ENCODE measurements at regions not wholly inside any gene's neighbourhood (a gene's known extent, or its start where the extent isn't known, plus 50 kb on each side); places are given as distances from the start of the nearest gene placed in this dataset.
A peak's percentile ranks its signal among the peaks of the same experiment; 100 is the strongest.

DNA sequence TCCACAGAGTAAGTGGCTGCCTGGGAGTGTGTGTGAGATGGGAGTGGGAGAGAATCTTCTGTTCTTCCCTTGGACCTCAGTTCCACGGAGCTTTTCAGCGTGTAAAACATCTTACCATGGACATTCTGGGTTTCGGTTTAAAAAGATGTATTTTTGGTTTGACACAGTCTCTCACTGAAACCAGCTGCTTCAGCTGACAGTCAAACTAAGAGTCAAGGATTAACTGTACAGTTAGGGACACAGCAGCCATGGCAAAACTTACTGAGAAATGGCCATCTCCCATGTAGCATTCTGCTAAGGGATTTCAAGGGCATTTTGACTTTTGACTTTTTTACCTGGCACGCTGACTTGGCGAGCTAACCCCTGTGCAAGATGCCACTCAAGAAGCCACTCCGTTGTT is 93.8 kb upstream of the IL12B start:
- Mint-ChIP-seq H3K36me3 (peaks cover 0 to 26% (median 0%) of the 10 kb centered on the region in 5 donors), H3K27me3 (peaks cover 0 to 28% (median 0%) of the 10 kb centered on the region in 5 donors), H3K27ac (no peak overlapping the region), H3K4me1 (peaks cover 11 to 28% (median 20%) of the 10 kb centered on the region in 7 donors), H3K9me3 (peaks cover 0 to 6% (median 0%) of the 10 kb centered on the region in 11 donors), H3K4me3 (no peak overlapping the region)
- DNase-seq (no peak), ATAC-seq (no peak)
- Histone ChIP-seq H3K9me3 (ENCODE audit: control insufficient read depth in 2 of 3, low read length in 3 of 3) (no peaks in the 10 kb centered on the region), H3K27ac (ENCODE audit: low read depth, low read length) (no peak overlapping the region), H3K4me3 (ENCODE audit: low read length) (no peak overlapping the region), H3K36me3 (ENCODE audit: control insufficient read depth in 2 of 3, insufficient read depth in 3 of 3, low read length in 3 of 3) (no peaks in the 10 kb centered on the region), H3K27me3 (ENCODE audit: control insufficient read depth in 2 of 2, insufficient read depth in 2 of 2, low read length in 2 of 2) (no peaks in the 10 kb centered on the region), H3K4me1 (ENCODE audit: control insufficient read depth in 2 of 2, insufficient read depth in 2 of 2, low read length in 2 of 2) (peaks cover 13 to 25% of the 10 kb centered on the region in 2 donors)
- ChIA-PET POLR2A (no interaction called here), CTCF (no interaction called here)
- intact Hi-C loops (cut with micrococcal nuclease): no loop called here

DNA sequence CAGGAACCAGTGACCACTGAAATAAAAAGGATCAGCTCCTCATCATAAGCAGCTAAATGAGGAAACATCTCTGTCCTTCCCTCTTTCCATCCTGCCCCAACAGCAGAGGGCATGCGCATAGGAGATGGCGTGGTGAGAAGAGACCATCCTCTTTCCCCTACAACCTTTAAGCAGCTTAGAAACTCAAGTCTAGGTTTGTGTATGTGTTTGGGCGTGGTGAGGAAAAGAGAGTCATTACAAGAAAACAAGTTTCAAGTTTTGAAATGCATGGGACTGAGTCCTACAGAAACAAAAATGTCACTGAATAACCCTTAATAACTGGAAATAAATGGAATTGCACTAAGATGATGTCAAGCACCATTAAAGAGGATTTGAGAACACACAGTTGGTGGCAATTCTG is 96.4 kb upstream of the IL12B start:
- ChIA-PET CTCF (no interaction called here), POLR2A (no interaction called here)
- peaks cover 13 to 31% of the 10 kb centered on the region in 2 donors for H3K4me1 ChIP-seq (ENCODE audit: control insufficient read depth in 2 of 2, insufficient read depth in 2 of 2, low read length in 2 of 2)
- intact Hi-C loops (cut with micrococcal nuclease): loop anchor here (1.0 to 2.0 kb wide), 2 partner anchors 14 kb away; no protein-coding TSS in a partner anchor
- peak overlapping the region in 1 of 10 donors; percentile 2 for H3K4me3 Mint-ChIP-seq
- ATAC-seq: no peak
- no peaks in the 10 kb centered on the region for H3K27me3 ChIP-seq (ENCODE audit: control insufficient read depth in 2 of 2, insufficient read depth in 2 of 2, low read length in 2 of 2)
- peaks cover 0 to 39% (median 0%) of the 10 kb centered on the region in 5 donors for H3K27me3 Mint-ChIP-seq
- peak overlapping the region in 1 of 9 donors; percentile 89 for H3K27ac Mint-ChIP-seq
- H3K4me1 Mint-ChIP-seq: peaks cover 11 to 44% (median 20%) of the 10 kb centered on the region in 7 donors
- DNase-seq: no peak
- H3K36me3 Mint-ChIP-seq: peaks cover 0 to 23% (median 0%) of the 10 kb centered on the region in 5 donors
- no peaks in the 10 kb centered on the region for H3K9me3 ChIP-seq (ENCODE audit: control insufficient read depth in 2 of 3, low read length in 3 of 3)
- no peaks in the 10 kb centered on the region for H3K36me3 ChIP-seq (ENCODE audit: control insufficient read depth in 2 of 3, insufficient read depth in 3 of 3, low read length in 3 of 3)
- H3K4me3 ChIP-seq (ENCODE audit: low read length): no peak overlapping the region
- no peak overlapping the region for H3K27ac ChIP-seq (ENCODE audit: low read depth, low read length)
- H3K9me3 Mint-ChIP-seq: peaks cover 0 to 7% (median 0%) of the 10 kb centered on the region in 11 donors

DNA sequence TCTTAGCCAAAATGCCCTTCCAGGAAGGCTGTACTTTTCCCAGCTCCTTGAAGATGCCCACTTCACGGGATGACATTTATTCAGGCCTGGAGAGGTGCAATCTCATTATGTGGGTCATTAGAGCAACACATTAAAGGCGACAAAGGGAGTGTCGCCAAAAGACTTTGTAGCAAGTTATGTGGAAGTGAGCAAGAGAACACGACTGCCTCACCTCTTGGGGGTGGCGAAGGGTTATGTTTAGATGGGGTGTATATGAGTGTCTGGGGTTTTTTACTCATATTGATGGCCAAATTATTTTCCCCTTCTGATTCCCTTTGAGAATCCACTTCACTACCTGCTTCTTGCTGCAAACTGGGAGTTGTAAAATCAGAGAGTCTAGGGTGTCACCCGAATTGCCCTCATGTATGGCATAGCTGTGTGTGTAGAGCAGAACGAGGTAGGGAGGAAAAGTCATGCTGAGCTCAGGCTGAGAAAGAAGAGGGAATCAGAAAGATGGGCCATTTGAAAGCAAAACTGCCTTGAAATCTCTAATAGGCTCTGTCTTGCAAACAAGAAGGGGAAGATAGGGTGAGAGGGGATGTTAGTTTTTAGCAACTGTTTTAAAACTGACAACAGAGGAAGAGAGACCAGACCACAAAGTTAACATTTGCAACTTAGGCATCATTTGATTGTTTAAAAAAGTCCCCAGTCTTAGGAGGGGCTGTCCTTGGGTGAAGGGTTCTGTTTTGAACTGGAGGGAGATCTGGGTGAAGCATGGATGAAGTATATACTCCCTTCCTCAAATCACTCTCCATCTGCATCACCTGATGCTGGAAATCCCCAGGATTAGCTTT is 97.1 kb upstream of the IL12B start:
- Mint-ChIP-seq H3K36me3 (peaks cover 0 to 23% (median 0%) of the 10 kb centered on the region in 5 donors), H3K27me3 (peaks cover 0 to 45% (median 0%) of the 10 kb centered on the region in 5 donors), H3K27ac (peak overlapping the region in 7 of 9 donors; percentile 2 to 90 (median 67)), H3K4me1 (peaks cover 11 to 48% (median 20%) of the 10 kb centered on the region in 7 donors), H3K9me3 (peaks cover 0 to 7% (median 0%) of the 10 kb centered on the region in 11 donors), H3K4me3 (peak overlapping the region in 5 of 10 donors; percentile 12 to 65 (median 48))
- DNase-seq (peak in 2 of 9 donors; percentile 16 to 25), ATAC-seq (peak; percentile 69)
- H3K4me1 ChIP-seq (ENCODE audit: control insufficient read depth in 2 of 2, insufficient read depth in 2 of 2, low read length in 2 of 2): peaks cover 13 to 36% of the 10 kb centered on the region in 2 donors
- H3K4me3 ChIP-seq (ENCODE audit: low read length): no peak overlapping the region
- H3K36me3 ChIP-seq (ENCODE audit: control insufficient read depth in 2 of 3, insufficient read depth in 3 of 3, low read length in 3 of 3): no peaks in the 10 kb centered on the region
- H3K27ac ChIP-seq (ENCODE audit: low read depth, low read length): no peak overlapping the region
- CTCF ChIA-PET: no interaction called here
- no peaks in the 10 kb centered on the region for H3K27me3 ChIP-seq (ENCODE audit: control insufficient read depth in 2 of 2, insufficient read depth in 2 of 2, low read length in 2 of 2)
- no peaks in the 10 kb centered on the region for H3K9me3 ChIP-seq (ENCODE audit: control insufficient read depth in 2 of 3, low read length in 3 of 3)
- POLR2A ChIA-PET: interaction anchor here (1.0 kb wide), 1 partner anchor 147 kb away, joined by 4 read pairs; no protein-coding TSS in a partner anchor
- intact Hi-C loops (cut with micrococcal nuclease): loop anchor here (1.0 to 2.0 kb wide), 2 partner anchors 15 kb away; no protein-coding TSS in a partner anchor

DNA sequence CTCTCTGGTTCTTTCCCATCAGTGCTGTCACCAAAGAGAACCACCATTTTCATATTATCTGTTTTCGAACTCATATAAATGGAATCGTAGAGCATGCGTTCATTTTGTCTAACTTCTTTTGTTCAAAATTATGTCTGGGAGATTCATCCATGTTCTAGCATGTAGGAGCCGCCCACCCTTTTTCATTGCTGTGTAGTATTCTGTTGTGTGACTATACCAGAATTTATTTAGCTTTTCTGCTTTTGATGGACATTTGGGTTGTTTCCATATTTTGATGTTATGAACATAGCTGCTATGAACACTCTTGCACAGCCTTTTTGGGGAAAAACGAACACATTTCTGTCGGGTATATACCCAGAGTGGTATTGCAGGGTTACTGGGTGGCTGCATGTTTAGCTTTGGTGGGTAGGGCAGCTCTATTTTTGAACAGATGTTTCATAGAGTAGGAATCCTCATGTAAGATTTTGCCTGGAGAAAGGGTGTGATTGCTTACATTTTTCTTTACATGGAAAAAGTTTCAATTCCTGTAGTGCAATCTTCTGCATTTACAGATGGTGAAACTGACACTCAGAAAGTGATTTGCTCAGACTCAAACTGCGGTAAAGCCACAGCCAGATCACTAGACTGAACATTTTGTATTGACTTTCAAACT is 100.2 kb upstream of the IL12B start:
- ATAC-seq (no peak), DNase-seq (no peak)
- CTCF ChIA-PET: no interaction called here
- Histone ChIP-seq H3K27ac (ENCODE audit: low read depth, low read length) (no peak overlapping the region), H3K36me3 (ENCODE audit: control insufficient read depth in 2 of 3, insufficient read depth in 3 of 3, low read length in 3 of 3) (no peaks in the 10 kb centered on the region), H3K4me1 (ENCODE audit: control insufficient read depth in 2 of 2, insufficient read depth in 2 of 2, low read length in 2 of 2) (peaks cover 13 to 36% of the 10 kb centered on the region in 2 donors), H3K4me3 (ENCODE audit: low read length) (no peak overlapping the region), H3K27me3 (ENCODE audit: control insufficient read depth in 2 of 2, insufficient read depth in 2 of 2, low read length in 2 of 2) (no peaks in the 10 kb centered on the region), H3K9me3 (ENCODE audit: control insufficient read depth in 2 of 3, low read length in 3 of 3) (no peaks in the 10 kb centered on the region)
- Mint-ChIP-seq H3K4me3 (peak overlapping the region in 1 of 10 donors; percentile 57), H3K27me3 (peaks cover 0 to 58% (median 0%) of the 10 kb centered on the region in 5 donors), H3K9me3 (peaks cover 0 to 7% (median 0%) of the 10 kb centered on the region in 11 donors), H3K4me1 (peaks cover 11 to 48% (median 20%) of the 10 kb centered on the region in 7 donors), H3K27ac (no peak overlapping the region), H3K36me3 (peaks cover 0 to 15% (median 0%) of the 10 kb centered on the region in 5 donors)
- POLR2A ChIA-PET: interaction anchor here (1.0 kb wide), 1 partner anchor 10 kb away, joined by 3 read pairs; no protein-coding TSS in a partner anchor
- intact Hi-C loops (cut with micrococcal nuclease): no loop called here

DNA sequence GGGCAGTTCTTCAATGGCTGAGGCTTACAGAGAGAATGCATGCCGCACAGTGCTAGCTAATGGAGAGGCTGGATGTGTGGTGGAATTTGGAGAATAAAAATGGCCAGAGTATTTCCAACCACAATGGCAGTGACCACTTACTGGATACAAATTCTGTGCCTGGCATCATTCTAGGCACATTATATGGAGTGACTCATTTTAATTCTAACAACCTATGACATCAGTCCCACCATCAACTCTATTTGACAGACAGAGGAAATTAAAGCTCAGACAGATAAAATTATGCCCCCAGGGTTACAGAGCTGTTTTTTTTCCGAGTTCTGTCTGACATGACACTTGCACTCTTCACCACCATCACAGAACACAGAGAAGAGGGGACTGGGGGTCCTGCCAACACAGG is 105.6 kb upstream of the IL12B start:
- Histone ChIP-seq H3K4me1 (ENCODE audit: control insufficient read depth in 2 of 2, insufficient read depth in 2 of 2, low read length in 2 of 2) (peaks cover 0 to 11% of the 10 kb centered on the region in 2 donors), H3K9me3 (ENCODE audit: control insufficient read depth in 2 of 3, low read length in 3 of 3) (no peaks in the 10 kb centered on the region), H3K27me3 (ENCODE audit: control insufficient read depth in 2 of 2, insufficient read depth in 2 of 2, low read length in 2 of 2) (no peaks in the 10 kb centered on the region), H3K4me3 (ENCODE audit: low read length) (no peak overlapping the region), H3K27ac (ENCODE audit: low read depth, low read length) (no peak overlapping the region), H3K36me3 (ENCODE audit: control insufficient read depth in 2 of 3, insufficient read depth in 3 of 3, low read length in 3 of 3) (no peaks in the 10 kb centered on the region)
- POLR2A ChIA-PET: no interaction called here
- Mint-ChIP-seq H3K9me3 (peaks cover 0 to 8% (median 0%) of the 10 kb centered on the region in 11 donors), H3K4me3 (no peak overlapping the region), H3K27me3 (peaks cover 0 to 80% (median 4%) of the 10 kb centered on the region in 5 donors), H3K4me1 (peaks cover 0 to 16% (median 0%) of the 10 kb centered on the region in 7 donors), H3K36me3 (peaks cover 0 to 8% (median 0%) of the 10 kb centered on the region in 5 donors), H3K27ac (no peak overlapping the region)
- CTCF ChIA-PET: interaction anchor here (0.6 kb wide), 1 partner anchor 1024 kb away, joined by 3 read pairs; no protein-coding TSS in a partner anchor
- no peak for DNase-seq
- no peak for ATAC-seq
- intact Hi-C loops (cut with micrococcal nuclease): no loop called here

- CTCF ChIA-PET: interaction anchor here (0.6 kb wide), 1 partner anchor 92 kb away, joined by 3 read pairs; no protein-coding TSS in a partner anchor
- H3K27me3 ChIP-seq (ENCODE audit: control insufficient read depth in 2 of 2, insufficient read depth in 2 of 2, low read length in 2 of 2): no peaks in the 10 kb centered on the region
- H3K27ac Mint-ChIP-seq: no peak overlapping the region
- H3K27me3 Mint-ChIP-seq: peaks cover 0 to 69% (median 3%) of the 10 kb centered on the region in 5 donors
- ATAC-seq: no peak
- no peak for DNase-seq
- H3K9me3 Mint-ChIP-seq: peaks cover 0 to 8% (median 0%) of the 10 kb centered on the region in 11 donors
- H3K9me3 ChIP-seq (ENCODE audit: control insufficient read depth in 2 of 3, low read length in 3 of 3): no peaks in the 10 kb centered on the region
- no peaks in the 10 kb centered on the region for H3K36me3 ChIP-seq (ENCODE audit: control insufficient read depth in 2 of 3, insufficient read depth in 3 of 3, low read length in 3 of 3)
- H3K4me1 Mint-ChIP-seq: peaks cover 0 to 4% (median 0%) of the 10 kb centered on the region in 7 donors
- no peaks in the 10 kb centered on the region for H3K4me1 ChIP-seq (ENCODE audit: control insufficient read depth in 2 of 2, insufficient read depth in 2 of 2, low read length in 2 of 2)
- intact Hi-C loops (cut with micrococcal nuclease): no loop called here
- no peak overlapping the region for H3K4me3 Mint-ChIP-seq
- no peak overlapping the region for H3K4me3 ChIP-seq (ENCODE audit: low read length)
- H3K36me3 Mint-ChIP-seq: peaks cover 0 to 8% (median 0%) of the 10 kb centered on the region in 5 donors
- POLR2A ChIA-PET: no interaction called here
- H3K27ac ChIP-seq (ENCODE audit: low read depth, low read length): no peak overlapping the region
Measured at GRCh38 chr5:159438092-159438491, 107.8 kb upstream of the IL12B start.
